ENCODE measurements at regions not wholly inside any gene's neighbourhood (a gene's known extent, or its start where the extent isn't known, plus 50 kb on each side); places are given as distances from the start of the nearest gene placed in this dataset.

GRCh38 chr10:111824128-111824527, 359.4 kb downstream of the GPAM start:
- no peaks in the 10 kb centered on the region for H3K9me3 Mint-ChIP-seq (ENCODE audit: insufficient read depth)
- POLR2A ChIA-PET, result no interaction called here
- WGBS (ENCODE audit: insufficient coverage), result 58% methylated on average over 2 of the region's 5 CpGs

DNA sequence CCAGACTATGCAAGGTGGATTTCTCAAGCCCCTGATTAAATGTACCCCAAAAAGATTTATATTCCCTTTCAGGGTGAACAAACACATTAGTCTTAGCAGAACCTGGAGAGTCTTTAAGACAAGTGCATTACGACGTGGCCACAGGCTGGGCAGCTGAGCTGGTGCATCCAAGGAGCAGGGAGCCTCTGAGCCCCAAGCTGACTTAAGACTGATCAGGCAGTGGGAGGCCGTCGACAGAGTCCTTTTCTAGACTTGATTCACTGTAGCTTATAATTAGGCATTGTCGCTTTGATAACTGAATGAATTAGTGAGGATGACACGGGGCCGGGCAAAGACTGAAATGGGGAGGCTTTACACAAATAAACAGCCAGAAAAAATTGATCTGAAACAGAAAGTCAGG, 353.2 kb downstream of the GPAM start:
- TF ChIP-seq CTCF (IDR thresholded peaks at IDR 0.05), result no peak
- no peak for TF ChIP-seq EZH2 (IDR thresholded peaks at IDR 0.05; ENCODE audit: borderline replicate concordance, insufficient read depth, low read depth, low read length, poor library complexity, severe bottlenecking)
- intact Hi-C loops (cut with micrococcal nuclease), result no loop called here
- Mint-ChIP-seq H3K9me3 (ENCODE audit: insufficient read depth) (no peaks in the 10 kb centered on the region), H3K4me3 (no peak overlapping the region), H3K27ac (no peak overlapping the region), H3K4me1 (no peaks in the 10 kb centered on the region), H3K27me3 (no peaks in the 10 kb centered on the region)
- Histone ChIP-seq H3K4me1 (ENCODE audit: control insufficient read depth in 2 of 2, insufficient read depth in 2 of 2, low read length in 2 of 2) (no peaks in the 10 kb centered on the region), H4K20me1 (ENCODE audit: control insufficient read depth, insufficient read depth, low read length, poor library complexity, severe bottlenecking) (no peaks in the 10 kb centered on the region), H3K36me3 (replicated peaks in 1 of 2; ENCODE audit: control extremely low read depth in 1 of 2, control insufficient read depth in 1 of 2, extremely low read depth in 1 of 2, insufficient read depth in 2 of 2, low read length in 1 of 2) (no peaks in the 10 kb centered on the region), H3K79me2 (ENCODE audit: control insufficient read depth, insufficient read depth, low read length) (no peaks in the 10 kb centered on the region), H3K4me3 (ENCODE audit: control extremely low read depth in 1 of 5, extremely low read depth in 1 of 5, insufficient read depth in 1 of 5, low read depth in 2 of 5, low read length in 4 of 5) (no peak overlapping the region), H3K27me3 (replicated peaks in 1 of 4; ENCODE audit: control extremely low read depth in 1 of 4, control insufficient read depth in 3 of 4, insufficient read depth in 4 of 4, low read length in 3 of 4) (no peaks in the 10 kb centered on the region), H3K4me2 (replicated peaks; ENCODE audit: low read depth, low read length, poor library complexity, severe bottlenecking) (no peak overlapping the region), H2AFZ (ENCODE audit: insufficient read depth, low read depth, low read length, poor library complexity, severe bottlenecking) (no peak overlapping the region), H3K9me3 (ENCODE audit: control extremely low read depth in 1 of 3, control insufficient read depth in 2 of 3, insufficient read depth in 1 of 3, low read length in 2 of 3) (no peaks in the 10 kb centered on the region), H3K27ac (ENCODE audit: low read length in 2 of 2) (no peak overlapping the region), H3K9ac (ENCODE audit: low read length) (no peak overlapping the region)
- 93% methylated on average over 3 of the region's 7 CpGs for WGBS (ENCODE audit: insufficient coverage)
- CTCF ChIA-PET, result no interaction called here
- DNase-seq (no peak), ATAC-seq (ENCODE audit: low read depth) (no peak)
- POLR2A ChIA-PET, result no interaction called here

More at GRCh38 chr10:111824128-111824527, 359.4 kb downstream of the GPAM start:
- no peak overlapping the region for H3K27ac ChIP-seq (ENCODE audit: low read length in 2 of 2)
- TF ChIP-seq EZH2 (IDR thresholded peaks at IDR 0.05; ENCODE audit: borderline replicate concordance, insufficient read depth, low read depth, low read length, poor library complexity, severe bottlenecking) (no peak), CTCF (IDR thresholded peaks at IDR 0.05) (no peak)
- CTCF ChIA-PET, result no interaction called here
- H3K9me3 ChIP-seq (ENCODE audit: control extremely low read depth in 1 of 3, control insufficient read depth in 2 of 3, insufficient read depth in 1 of 3, low read length in 2 of 3), result no peaks in the 10 kb centered on the region
- DNase-seq (no peak), ATAC-seq (ENCODE audit: low read depth) (no peak)
- no peaks in the 10 kb centered on the region for H3K4me1 ChIP-seq (ENCODE audit: control insufficient read depth in 2 of 2, insufficient read depth in 2 of 2, low read length in 2 of 2)
- no peaks in the 10 kb centered on the region for H3K27me3 ChIP-seq (replicated peaks in 1 of 4; ENCODE audit: control extremely low read depth in 1 of 4, control insufficient read depth in 3 of 4, insufficient read depth in 4 of 4, low read length in 3 of 4)
- H3K79me2 ChIP-seq (ENCODE audit: control insufficient read depth, insufficient read depth, low read length), result no peaks in the 10 kb centered on the region
- Mint-ChIP-seq H3K4me1 (no peaks in the 10 kb centered on the region), H3K4me3 (no peak overlapping the region), H3K27me3 (no peaks in the 10 kb centered on the region), H3K27ac (no peak overlapping the region)
- H2AFZ ChIP-seq (ENCODE audit: insufficient read depth, low read depth, low read length, poor library complexity, severe bottlenecking), result no peak overlapping the region
- H3K9ac ChIP-seq (ENCODE audit: low read length), result no peak overlapping the region
- intact Hi-C loops (cut with micrococcal nuclease), result no loop called here
- H3K36me3 ChIP-seq (replicated peaks in 1 of 2; ENCODE audit: control extremely low read depth in 1 of 2, control insufficient read depth in 1 of 2, extremely low read depth in 1 of 2, insufficient read depth in 2 of 2, low read length in 1 of 2), result no peaks in the 10 kb centered on the region
- no peaks in the 10 kb centered on the region for H4K20me1 ChIP-seq (ENCODE audit: control insufficient read depth, insufficient read depth, low read length, poor library complexity, severe bottlenecking)
- no peak overlapping the region for H3K4me2 ChIP-seq (replicated peaks; ENCODE audit: low read depth, low read length, poor library complexity, severe bottlenecking)
- H3K4me3 ChIP-seq (ENCODE audit: control extremely low read depth in 1 of 5, extremely low read depth in 1 of 5, insufficient read depth in 1 of 5, low read depth in 2 of 5, low read length in 4 of 5), result no peak overlapping the region
